GDM1 (cell line): ENCODE measurements at regions not wholly inside any gene's neighbourhood (a gene's known extent, or its start where the extent isn't known, plus 50 kb on each side); places are given as distances from the start of the nearest gene placed in this dataset.

Experiments used
- DNase-seq: peaks from one replicate; lab custom pipeline; 2025; lab: John Stamatoyannopoulos, UW

DNA sequence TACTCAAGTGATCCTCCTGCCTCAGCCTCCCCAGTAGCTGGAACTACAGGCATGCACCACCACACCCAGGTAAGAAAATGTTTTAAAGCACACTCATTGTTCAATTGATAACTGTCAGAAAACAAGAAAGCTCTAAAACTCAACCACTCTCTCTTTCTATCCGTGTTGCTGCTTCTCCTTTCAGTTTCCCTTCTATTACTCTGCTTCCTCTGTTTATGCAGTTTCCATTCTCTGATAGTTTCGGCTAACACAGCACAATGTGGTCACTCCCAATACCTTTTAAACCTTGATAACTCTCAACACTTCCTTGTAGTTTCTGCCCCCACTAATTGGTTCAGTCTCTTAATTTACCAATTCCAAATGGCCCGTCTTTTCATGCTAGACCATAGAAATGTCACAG lies 59.2 kb upstream of the NR4A3 start:
- DNase-seq: no peak
